ENCODE measurements at regions not wholly inside any gene's neighbourhood (a gene's known extent, or its start where the extent isn't known, plus 50 kb on each side); places are given as distances from the start of the nearest gene placed in this dataset.

DNA sequence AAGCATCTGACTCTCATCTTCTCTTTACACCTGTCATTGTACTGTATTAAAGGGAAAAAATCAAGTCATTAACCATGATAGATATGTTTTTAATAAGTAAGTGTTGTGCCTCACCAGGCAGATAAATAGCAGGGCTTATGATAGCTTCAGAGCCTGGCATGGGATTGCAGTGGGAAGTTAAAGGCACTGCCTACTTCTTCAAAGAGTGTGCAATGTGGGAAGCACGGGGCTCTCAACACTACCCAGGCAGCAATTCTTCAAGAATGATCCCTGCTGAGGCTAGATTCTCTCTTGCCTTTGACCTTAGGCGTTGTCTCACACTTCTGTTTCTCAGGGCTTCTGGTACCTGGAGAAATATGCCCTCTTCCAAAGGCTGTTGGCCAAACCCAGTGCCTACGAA is 297.3 kb downstream of the MAF start:
- H3K27ac Mint-ChIP-seq: no peak overlapping the region
- H3K4me3 Mint-ChIP-seq: no peak overlapping the region
- DNase-seq: no peak
- no peaks in the 10 kb centered on the region for H3K36me3 Mint-ChIP-seq (ENCODE audit: low read depth)
- intact Hi-C loops (cut with micrococcal nuclease): no loop called here
- POLR2A ChIA-PET: no interaction called here
- TF ChIP-seq, protein P1, sequence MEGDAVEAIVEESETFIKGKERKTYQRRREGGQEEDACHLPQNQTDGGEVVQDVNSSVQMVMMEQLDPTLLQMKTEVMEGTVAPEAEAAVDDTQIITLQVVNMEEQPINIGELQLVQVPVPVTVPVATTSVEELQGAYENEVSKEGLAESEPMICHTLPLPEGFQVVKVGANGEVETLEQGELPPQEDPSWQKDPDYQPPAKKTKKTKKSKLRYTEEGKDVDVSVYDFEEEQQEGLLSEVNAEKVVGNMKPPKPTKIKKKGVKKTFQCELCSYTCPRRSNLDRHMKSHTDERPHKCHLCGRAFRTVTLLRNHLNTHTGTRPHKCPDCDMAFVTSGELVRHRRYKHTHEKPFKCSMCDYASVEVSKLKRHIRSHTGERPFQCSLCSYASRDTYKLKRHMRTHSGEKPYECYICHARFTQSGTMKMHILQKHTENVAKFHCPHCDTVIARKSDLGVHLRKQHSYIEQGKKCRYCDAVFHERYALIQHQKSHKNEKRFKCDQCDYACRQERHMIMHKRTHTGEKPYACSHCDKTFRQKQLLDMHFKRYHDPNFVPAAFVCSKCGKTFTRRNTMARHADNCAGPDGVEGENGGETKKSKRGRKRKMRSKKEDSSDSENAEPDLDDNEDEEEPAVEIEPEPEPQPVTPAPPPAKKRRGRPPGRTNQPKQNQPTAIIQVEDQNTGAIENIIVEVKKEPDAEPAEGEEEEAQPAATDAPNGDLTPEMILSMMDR (IDR thresholded peaks at IDR 0.05): no peak
- H3K4me1 Mint-ChIP-seq: no peaks in the 10 kb centered on the region
- H3K27me3 Mint-ChIP-seq: peaks cover 38% of the 10 kb centered on the region
- CTCF ChIA-PET: no interaction called here
- no peak for ATAC-seq (ENCODE audit: low read depth)
- H3K9me3 Mint-ChIP-seq: no peaks in the 10 kb centered on the region

DNA sequence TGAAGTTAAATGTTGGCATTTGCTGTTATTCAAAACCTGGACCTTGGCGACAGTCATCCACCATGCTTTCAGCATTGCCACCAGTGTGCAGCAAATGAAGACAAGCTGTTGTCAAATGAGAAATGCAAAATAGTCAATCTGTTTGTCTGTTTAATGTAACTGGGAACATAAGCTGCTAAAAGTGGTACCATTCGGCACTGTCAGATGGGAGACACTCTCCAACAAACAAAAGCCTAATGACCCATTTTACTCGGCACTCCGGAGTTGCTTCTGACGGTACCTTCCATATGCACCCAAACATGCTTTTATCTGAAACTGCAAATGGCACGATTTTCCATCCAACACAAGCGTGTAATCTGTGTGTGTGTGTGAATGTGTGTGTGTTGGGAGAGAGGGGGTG is 297.8 kb downstream of the MAF start:
- Mint-ChIP-seq H3K4me3 (no peak overlapping the region), H3K9me3 (no peaks in the 10 kb centered on the region)

DNA sequence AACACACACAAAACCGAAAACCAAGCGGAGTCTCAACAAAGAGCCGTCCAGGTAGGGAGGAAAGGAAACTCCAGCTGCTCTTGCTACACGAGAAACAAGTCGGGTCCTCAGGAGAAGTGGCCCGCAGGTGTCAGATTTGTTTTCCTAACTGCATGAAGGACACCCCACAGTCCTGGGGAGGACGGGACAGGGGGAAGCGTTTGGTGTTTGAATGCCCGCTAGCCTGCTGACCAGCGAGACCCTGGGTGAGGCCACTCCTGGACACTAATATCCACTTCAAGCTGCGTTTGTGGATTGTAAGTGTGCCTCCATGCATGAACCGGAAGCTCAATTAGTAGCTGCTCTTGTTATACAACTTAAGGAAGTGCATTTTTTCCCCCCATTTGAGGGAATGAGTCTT is 299.5 kb downstream of the MAF start:
- POLR2A ChIA-PET: no interaction called here
- Mint-ChIP-seq H3K27me3 (peaks cover 39% of the 10 kb centered on the region), H3K36me3 (ENCODE audit: low read depth) (no peaks in the 10 kb centered on the region), H3K27ac (no peak overlapping the region), H3K4me1 (no peaks in the 10 kb centered on the region), H3K9me3 (no peaks in the 10 kb centered on the region), H3K4me3 (no peak overlapping the region)
- CTCF ChIA-PET: no interaction called here
- DNase-seq: no peak
- TF ChIP-seq, protein P1 (IDR thresholded peaks at IDR 0.05): no peak
- intact Hi-C loops (cut with micrococcal nuclease): no loop called here
- no peak for ATAC-seq (ENCODE audit: low read depth)

More for the DNA sequence above, 297.8 kb downstream of the MAF start:
- H3K27ac Mint-ChIP-seq: no peak overlapping the region
- ChIA-PET CTCF (no interaction called here), POLR2A (no interaction called here)
- intact Hi-C loops (cut with micrococcal nuclease): no loop called here
- no peak for ATAC-seq (ENCODE audit: low read depth)
- TF ChIP-seq, protein P1 (IDR thresholded peaks at IDR 0.05): no peak
- DNase-seq: no peak
- no peaks in the 10 kb centered on the region for H3K36me3 Mint-ChIP-seq (ENCODE audit: low read depth)
- peaks cover 39% of the 10 kb centered on the region for H3K27me3 Mint-ChIP-seq
- H3K4me1 Mint-ChIP-seq: no peaks in the 10 kb centered on the region

DNA sequence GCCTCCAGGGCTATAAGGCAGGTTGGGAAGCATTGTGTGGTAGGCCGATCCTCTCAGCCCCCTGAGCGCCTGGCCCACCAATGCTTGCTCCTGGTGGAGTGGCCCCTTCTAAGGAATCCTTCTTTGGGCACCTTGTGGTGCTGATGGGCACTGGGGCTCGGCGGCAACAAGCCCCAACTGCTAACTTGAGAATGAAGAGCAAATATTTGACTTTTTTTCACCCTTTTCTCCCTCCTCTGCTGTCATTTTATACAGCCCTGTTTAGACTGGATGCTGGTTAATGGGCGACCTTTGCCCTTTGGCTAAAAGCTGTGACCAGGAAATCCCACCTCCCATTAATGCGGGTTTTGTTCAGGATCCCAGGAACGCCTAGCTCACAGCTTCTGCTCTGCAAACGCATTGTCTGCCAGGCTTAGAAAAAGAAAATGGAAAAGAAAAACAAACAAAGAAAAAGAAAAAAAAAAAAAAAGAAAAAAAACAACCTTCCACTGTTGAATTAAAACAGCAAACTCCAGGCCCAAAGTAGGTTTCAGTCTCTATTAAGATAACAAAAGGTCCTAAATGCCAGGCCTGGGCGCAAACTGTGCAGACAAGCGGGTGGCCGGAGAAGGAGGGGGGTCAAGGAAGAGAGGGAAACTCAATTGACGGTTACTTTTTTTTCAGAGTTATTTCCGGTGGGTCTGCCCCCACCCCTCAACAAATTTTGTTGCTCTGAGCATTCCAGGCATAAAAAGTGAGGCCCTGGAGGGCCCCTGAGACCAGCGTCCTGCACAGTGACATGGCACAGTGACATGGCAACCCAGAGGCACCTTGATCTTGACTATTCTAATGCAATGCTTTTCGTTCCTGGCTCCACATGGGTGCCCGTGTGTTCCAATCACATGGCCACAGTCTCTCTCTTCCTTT is 301.4 kb downstream of the MAF start:
- H3K36me3 Mint-ChIP-seq (ENCODE audit: low read depth): no peaks in the 10 kb centered on the region
- H3K27me3 Mint-ChIP-seq: peaks cover 43% of the 10 kb centered on the region
- intact Hi-C loops (cut with micrococcal nuclease): no loop called here
- ATAC-seq (ENCODE audit: low read depth): no peak
- H3K9me3 Mint-ChIP-seq: no peaks in the 10 kb centered on the region
- no peak overlapping the region for H3K4me3 Mint-ChIP-seq
- H3K4me1 Mint-ChIP-seq: no peaks in the 10 kb centered on the region
- TF ChIP-seq, protein P1 (IDR thresholded peaks at IDR 0.05): no peak
- no peak for DNase-seq
- H3K27ac Mint-ChIP-seq: no peak overlapping the region
- ChIA-PET CTCF (no interaction called here), POLR2A (no interaction called here)

DNA sequence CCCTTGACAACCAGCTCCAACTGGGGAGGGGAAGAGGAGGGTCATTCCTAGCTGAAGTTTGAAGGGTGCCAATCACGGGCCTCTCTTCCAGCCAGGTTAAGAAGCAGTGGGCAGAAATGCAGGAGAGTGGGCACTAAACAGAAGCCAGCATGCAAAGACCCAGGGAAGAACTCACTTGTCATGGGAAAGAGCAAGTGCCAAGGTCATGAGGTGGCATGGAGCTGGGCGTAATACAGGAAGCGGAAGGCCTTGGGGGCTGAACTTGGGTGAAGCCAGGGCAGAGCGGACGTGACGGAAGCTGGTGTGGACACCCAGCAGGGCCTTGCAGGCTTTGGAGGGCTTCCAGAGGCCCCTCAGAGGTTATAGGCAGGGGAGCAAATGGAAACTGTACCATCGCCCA is 302.1 kb downstream of the MAF start:
- H3K27ac Mint-ChIP-seq: no peak overlapping the region
- TF ChIP-seq, protein P1 (IDR thresholded peaks at IDR 0.05): no peak
- H3K9me3 Mint-ChIP-seq: no peaks in the 10 kb centered on the region
- DNase-seq (no peak), ATAC-seq (ENCODE audit: low read depth) (no peak)
- no peak overlapping the region for H3K4me3 Mint-ChIP-seq
- CTCF ChIA-PET: no interaction called here
- H3K36me3 Mint-ChIP-seq (ENCODE audit: low read depth): no peaks in the 10 kb centered on the region
- peaks cover 43% of the 10 kb centered on the region for H3K27me3 Mint-ChIP-seq
- intact Hi-C loops (cut with micrococcal nuclease): no loop called here
- POLR2A ChIA-PET: no interaction called here
- no peaks in the 10 kb centered on the region for H3K4me1 Mint-ChIP-seq
